Gastroesophageal sphincter (tissue), 4 donors: ENCODE measurements at regions not wholly inside any gene's neighbourhood (a gene's known extent, or its start where the extent isn't known, plus 50 kb on each side); places are given as distances from the start of the nearest gene placed in this dataset.

Experiments
- ATAC-seq: fragments of 150-250 bp; one replicate; pipeline ENCODE4 v1.9.1; 2016; ENCODE audit warnings: mild to moderate bottlenecking, moderate library complexity
- H3K27ac ChIP-seq, 4 donors: fragments of 200-600 bp; sonication (generic) in 3 of 4; 1 replicate in 3 of 4; 2 replicates in 1 of 4; pipeline ENCODE4 v1.5.1; 2016 to 2019
- H3K27me3 ChIP-seq: fragments of 200-600 bp; sonication (generic); one replicate; pipeline ENCODE4 v1.5.1; 2019
- H3K36me3 ChIP-seq, 2 donors: fragments of 200-600 bp; sonication (generic); one replicate each; pipeline ENCODE4 v1.5.1; 2019; ENCODE audit warnings: control low read depth in 1 of 2
- H3K4me1 ChIP-seq, 3 donors: fragments of 200-600 bp; sonication (generic); 1 replicate in 2 of 3; 2 replicates in 1 of 3; pipeline ENCODE4 v1.5.1; 2016 to 2019; ENCODE audit warnings: control low read depth in 2 of 3
- H3K4me3 ChIP-seq, 2 donors: fragments of 200-600 bp; sonication (generic); one replicate each; pipeline ENCODE4 v1.5.1; 2019; ENCODE audit warnings: mild to moderate bottlenecking in 1 of 2, moderate library complexity in 1 of 2
- H3K9me3 ChIP-seq, 3 donors: fragments of 200-600 bp; sonication (generic); one replicate each; pipeline ENCODE4 v1.5.1; 2017 to 2019; ENCODE audit warnings: control low read depth in 2 of 3
- CTCF ChIP-seq, 4 experiments: fragments of 200-600 bp in 2 of 4; fragments of 450-650 bp in 2 of 4; sonication (generic) in 1 of 4; IDR thresholded peaks; one replicate each; pipeline ENCODE4 v1.5.1; 2017 to 2019; ENCODE audit warnings: antibody characterized with exemption in 4 of 4, mild to moderate bottlenecking in 2 of 4, moderate library complexity in 2 of 4
- EP300 ChIP-seq: sonication (generic); formaldehyde crosslinking; IDR thresholded peaks from one replicate; pipeline ENCODE4 v1.6.1; 2017; ENCODE audit warnings: antibody characterized with exemption, mild to moderate bottlenecking
- POLR2A ChIP-seq, 2 donors: fragments of 450-650 bp; IDR thresholded peaks; one replicate each; pipeline ENCODE4 v1.6.1; 2017; ENCODE audit warnings: antibody characterized with exemption in 2 of 2, mild to moderate bottlenecking in 2 of 2, moderate library complexity in 1 of 2
- POLR2AphosphoS5 ChIP-seq: sonication (generic); formaldehyde crosslinking; IDR thresholded peaks from one replicate; pipeline ENCODE4 v1.6.1; 2017; ENCODE audit warnings: antibody characterized with exemption
- WGBS, 2 donors: methylation state at CpG; one replicate each; pipeline ENCODE4 v1.1.5; 2018; ENCODE audit warnings: low coverage in 1 of 2; 5-methylcytosine and 5-hydroxymethylcytosine counted together

DNA sequence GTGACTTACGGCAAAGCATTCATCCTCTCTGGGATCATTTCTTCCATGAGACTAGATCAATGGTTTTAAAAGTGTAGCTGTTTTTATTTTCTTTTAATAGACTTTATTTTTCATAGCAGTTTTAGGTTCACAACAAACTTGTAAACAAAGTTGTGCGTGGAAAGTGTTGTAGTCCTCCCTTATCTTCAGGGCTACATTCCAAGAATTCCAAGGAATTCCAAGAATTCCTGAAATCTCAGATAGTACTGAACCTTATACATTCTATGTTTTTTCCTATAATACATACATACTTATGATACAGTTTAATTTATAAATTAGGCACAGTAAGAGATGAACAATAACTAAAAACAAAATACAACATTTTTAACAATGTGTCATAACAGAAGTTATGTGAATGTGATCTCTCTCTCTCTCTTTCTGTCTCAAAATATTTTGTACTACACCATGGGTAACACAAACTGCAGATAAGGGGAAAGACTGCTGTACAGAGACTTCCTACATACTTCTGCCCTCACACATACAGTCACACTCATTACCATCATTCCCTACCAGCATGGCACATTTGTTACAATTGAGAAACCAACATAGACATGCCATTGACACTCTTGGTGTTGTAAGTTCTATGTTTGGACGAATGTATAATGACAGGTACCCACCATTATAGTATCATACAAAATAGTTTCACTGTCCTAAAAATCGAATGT lies 1933.2 kb upstream of the WWC1 start:
- no peaks in the 10 kb centered on the region for H3K27me3 ChIP-seq
- H3K4me1 ChIP-seq = no peaks in the 10 kb centered on the region
- no peak for ATAC-seq
- no peak for TF ChIP-seq EP300
- TF ChIP-seq POLR2AphosphoS5 = no peak
- no peak for TF ChIP-seq CTCF (IDR thresholded peaks at IDR 0.05)
- TF ChIP-seq POLR2A (IDR thresholded peaks at IDR 0.05) = no peak
- H3K27ac ChIP-seq = no peak overlapping the region
- H3K9me3 ChIP-seq = peaks cover 0 to 9% (median 0%) of the 10 kb centered on the region in 3 donors
- no peaks in the 10 kb centered on the region for H3K36me3 ChIP-seq
- no peak overlapping the region for H3K4me3 ChIP-seq
- WGBS, 2 donors = 60 to 61% methylated on average over 4 of the region's 4 CpGs

- Histone ChIP-seq H3K4me1 (no peaks in the 10 kb centered on the region), H3K36me3 (no peaks in the 10 kb centered on the region), H3K9me3 (peaks cover 0 to 9% (median 0%) of the 10 kb centered on the region in 3 donors), H3K4me3 (no peak overlapping the region), H3K27me3 (no peaks in the 10 kb centered on the region), H3K27ac (no peak overlapping the region)
- TF ChIP-seq CTCF (IDR thresholded peaks at IDR 0.05) = no peak
- TF ChIP-seq EP300 = no peak
- no peak for TF ChIP-seq POLR2AphosphoS5
- TF ChIP-seq POLR2A (IDR thresholded peaks at IDR 0.05) = no peak
- WGBS, 2 donors = 33 to 38% methylated on average over 5 to 6 of the region's 6 CpGs
- no peak for ATAC-seq
Measured at GRCh38 chr5:166363087-166363760, 1928.2 kb upstream of the WWC1 start.

GRCh38 chr5:166365164-166365563 lies 1926.3 kb upstream of the WWC1 start:
- Histone ChIP-seq H3K27ac (no peak overlapping the region), H3K9me3 (peaks cover 0 to 9% (median 0%) of the 10 kb centered on the region in 3 donors), H3K4me3 (no peak overlapping the region), H3K4me1 (no peaks in the 10 kb centered on the region), H3K36me3 (no peaks in the 10 kb centered on the region), H3K27me3 (no peaks in the 10 kb centered on the region)
- TF ChIP-seq CTCF (IDR thresholded peaks at IDR 0.05) (no peak), EP300 (no peak), POLR2AphosphoS5 (no peak), POLR2A (IDR thresholded peaks at IDR 0.05) (no peak)
- 40 to 51% methylated on average over 3 to 4 of the region's 4 CpGs for WGBS, 2 donors
- no peak for ATAC-seq

GRCh38 chr5:166367391-166367790 lies 1924.1 kb upstream of the WWC1 start:
- ATAC-seq = no peak
- Histone ChIP-seq H3K4me1 (no peaks in the 10 kb centered on the region), H3K36me3 (no peaks in the 10 kb centered on the region), H3K4me3 (no peak overlapping the region), H3K27ac (no peak overlapping the region), H3K9me3 (no peaks in the 10 kb centered on the region), H3K27me3 (no peaks in the 10 kb centered on the region)
- no peak for TF ChIP-seq POLR2A (IDR thresholded peaks at IDR 0.05)
- no peak for TF ChIP-seq POLR2AphosphoS5
- WGBS, 2 donors = 63 to 88% methylated on average over 1 of the region's 1 CpG

DNA sequence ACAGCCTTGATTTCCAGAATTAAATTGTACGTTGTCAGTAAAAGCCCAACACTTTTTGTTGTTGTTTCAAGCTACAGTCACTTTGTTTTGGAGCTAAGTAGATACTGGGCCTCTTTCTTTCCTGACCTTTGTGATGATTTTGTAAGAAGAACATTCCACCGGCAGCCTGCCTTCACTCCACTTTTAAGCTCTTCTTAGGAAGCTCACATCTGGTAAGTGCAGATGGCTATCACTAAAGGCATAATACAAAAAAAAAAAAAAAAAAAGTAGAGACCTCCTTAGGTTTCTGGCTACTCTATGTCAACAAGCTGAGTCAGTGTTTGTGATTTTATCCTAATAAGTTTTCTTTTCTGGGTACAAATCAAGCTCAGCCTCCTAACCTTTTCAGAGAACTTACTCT lies 1922.1 kb upstream of the WWC1 start:
- TF ChIP-seq CTCF (IDR thresholded peaks at IDR 0.05) = no peak
- no peak for TF ChIP-seq POLR2AphosphoS5
- no peak for TF ChIP-seq EP300
- TF ChIP-seq POLR2A (IDR thresholded peaks at IDR 0.05) = no peak
- Histone ChIP-seq H3K27me3 (no peaks in the 10 kb centered on the region), H3K4me3 (no peak overlapping the region), H3K36me3 (no peaks in the 10 kb centered on the region), H3K27ac (no peak overlapping the region), H3K9me3 (no peaks in the 10 kb centered on the region), H3K4me1 (no peaks in the 10 kb centered on the region)
- 25 to 36% methylated on average over 1 to 2 of the region's 2 CpGs for WGBS, 2 donors
- no peak for ATAC-seq
